Lower lobe of right lung (tissue), 2 donors: ENCODE measurements at regions not wholly inside any gene's neighbourhood (a gene's known extent, or its start where the extent isn't known, plus 50 kb on each side); places are given as distances from the start of the nearest gene placed in this dataset.

Experiments
- ATAC-seq, 2 donors: fragments of 200-7000 bp; cut with Tn5 transposase; one replicate each; pipeline ENCODE4 v1.9.1; 2020 to 2022; ENCODE audit warnings: mild to moderate bottlenecking in 2 of 2, moderate library complexity in 2 of 2
- DNase-seq: peaks from one replicate; pipeline ENCODE4 v3.0.0-alpha.2; 2020
- H3K27ac ChIP-seq: fragments of 200-600 bp; one replicate; pipeline ENCODE4 v1.8.0; 2022
- H3K27me3 ChIP-seq: fragments of 200-600 bp; one replicate; pipeline ENCODE4 v1.8.0; 2022; ENCODE audit warnings: low read depth
- H3K36me3 ChIP-seq: fragments of 200-600 bp; one replicate; pipeline ENCODE4 v1.8.0; 2022; ENCODE audit warnings: mild to moderate bottlenecking
- H3K4me1 ChIP-seq: fragments of 200-600 bp; one replicate; pipeline ENCODE4 v1.8.0; 2022
- H3K4me3 ChIP-seq: fragments of 200-600 bp; one replicate; pipeline ENCODE4 v1.8.0; 2022; ENCODE audit warnings: mild to moderate bottlenecking
- H3K9me3 ChIP-seq: fragments of 200-600 bp; one replicate; pipeline ENCODE4 v1.8.0; 2022
- intact Hi-C: fragments of 100-400 bp; cut with DNase I; formaldehyde crosslinking; loops from one replicate; pipeline ENCODE4 v1.11.0; 2022
- TF ChIP-seq, protein P1 (sequence below): fragments of 200-600 bp; IDR thresholded peaks from one replicate; pipeline ENCODE4 v1.8.0; 2022; ENCODE audit warnings: antibody characterized with exemption, mild to moderate bottlenecking
- donor health status: DM: no; HTN: yes; CAD: no; lungs with severe emphysema.

DNA sequence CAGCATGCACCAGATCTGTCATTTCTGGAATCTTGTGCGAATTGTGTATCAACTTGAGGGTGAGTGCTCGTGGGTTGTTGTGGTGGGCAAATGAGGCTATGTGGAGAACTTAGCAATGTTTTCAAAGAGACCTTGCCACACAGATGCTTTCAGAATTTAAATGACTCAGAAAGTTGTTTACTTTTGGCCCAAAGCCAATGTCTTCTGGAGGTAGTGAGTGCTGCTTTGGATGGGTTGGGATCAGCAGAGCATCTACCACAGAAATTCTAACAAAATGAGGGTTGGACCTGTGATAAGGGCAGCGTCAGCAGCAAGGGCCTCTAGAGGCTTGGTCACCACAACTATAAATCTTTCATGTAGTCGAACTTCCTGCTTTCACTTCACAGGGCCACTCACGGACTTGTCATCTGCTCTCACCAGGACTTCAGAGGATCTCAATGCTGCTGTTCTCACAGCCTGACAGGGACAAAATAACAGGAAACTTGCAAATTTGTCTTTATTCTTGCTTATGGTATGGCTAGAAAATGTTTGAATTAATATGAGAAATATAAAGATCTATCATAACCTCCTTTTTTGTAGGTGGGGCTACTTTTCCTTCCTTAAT is 111.4 kb downstream of the DACT1 start:
- intact Hi-C loops, result no loop called here
- Histone ChIP-seq H3K9me3 (no peaks in the 10 kb centered on the region), H3K27me3 (no peaks in the 10 kb centered on the region), H3K36me3 (no peaks in the 10 kb centered on the region), H3K27ac (peak overlapping the region; percentile 13), H3K4me1 (peaks cover 61% of the 10 kb centered on the region), H3K4me3 (no peak overlapping the region)
- peak; percentile 67 to 71 for ATAC-seq
- peak; percentile 52 for DNase-seq
- TF ChIP-seq, protein P1, sequence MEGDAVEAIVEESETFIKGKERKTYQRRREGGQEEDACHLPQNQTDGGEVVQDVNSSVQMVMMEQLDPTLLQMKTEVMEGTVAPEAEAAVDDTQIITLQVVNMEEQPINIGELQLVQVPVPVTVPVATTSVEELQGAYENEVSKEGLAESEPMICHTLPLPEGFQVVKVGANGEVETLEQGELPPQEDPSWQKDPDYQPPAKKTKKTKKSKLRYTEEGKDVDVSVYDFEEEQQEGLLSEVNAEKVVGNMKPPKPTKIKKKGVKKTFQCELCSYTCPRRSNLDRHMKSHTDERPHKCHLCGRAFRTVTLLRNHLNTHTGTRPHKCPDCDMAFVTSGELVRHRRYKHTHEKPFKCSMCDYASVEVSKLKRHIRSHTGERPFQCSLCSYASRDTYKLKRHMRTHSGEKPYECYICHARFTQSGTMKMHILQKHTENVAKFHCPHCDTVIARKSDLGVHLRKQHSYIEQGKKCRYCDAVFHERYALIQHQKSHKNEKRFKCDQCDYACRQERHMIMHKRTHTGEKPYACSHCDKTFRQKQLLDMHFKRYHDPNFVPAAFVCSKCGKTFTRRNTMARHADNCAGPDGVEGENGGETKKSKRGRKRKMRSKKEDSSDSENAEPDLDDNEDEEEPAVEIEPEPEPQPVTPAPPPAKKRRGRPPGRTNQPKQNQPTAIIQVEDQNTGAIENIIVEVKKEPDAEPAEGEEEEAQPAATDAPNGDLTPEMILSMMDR, result no peak

DNA sequence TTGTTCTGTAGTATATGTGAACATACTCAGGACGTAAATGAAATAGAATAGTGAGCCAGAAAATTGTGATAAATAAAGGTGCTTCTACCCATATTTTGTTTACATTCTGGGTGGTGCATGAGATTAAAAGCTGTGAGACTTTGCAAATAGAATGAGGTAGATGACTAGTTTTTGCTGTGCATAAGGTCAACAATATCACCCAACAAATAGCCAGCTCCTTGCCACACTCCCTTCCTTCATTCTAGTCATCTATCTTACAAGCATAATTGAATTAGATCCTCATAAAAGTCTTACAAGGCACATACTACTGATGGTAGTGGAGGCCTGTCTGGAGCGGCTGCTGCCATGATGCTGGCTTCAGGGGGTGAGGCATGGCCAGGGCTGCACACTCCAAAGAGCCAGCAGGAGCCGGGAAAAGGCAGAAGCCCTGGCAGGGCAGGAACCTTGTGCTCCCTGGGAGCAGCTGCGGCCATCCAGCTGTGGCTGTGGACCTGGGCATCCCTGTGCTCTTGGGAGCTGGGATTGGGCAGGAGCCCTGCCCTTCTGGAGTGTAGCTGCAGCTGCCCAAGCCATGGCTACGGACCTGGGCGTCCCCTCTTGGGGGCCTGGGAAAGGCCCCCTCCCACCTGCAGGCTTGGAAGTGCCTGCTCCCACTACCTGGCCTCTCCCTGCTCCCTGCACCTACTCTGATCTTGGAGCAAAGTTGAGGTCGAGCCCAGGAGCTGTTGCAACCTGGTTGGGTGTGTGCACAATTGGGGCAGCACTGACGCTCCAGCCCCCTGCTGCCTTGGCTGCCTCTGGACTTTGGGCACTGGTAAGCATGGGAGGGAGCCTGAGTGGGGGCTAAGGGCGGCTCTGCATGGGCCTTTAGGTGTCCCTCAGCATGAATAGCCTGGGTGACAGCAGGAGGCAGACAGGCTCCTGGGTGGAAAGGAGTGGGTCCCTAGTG is 112.8 kb downstream of the DACT1 start:
- Histone ChIP-seq H3K4me1 (peaks cover 66% of the 10 kb centered on the region), H3K4me3 (no peak overlapping the region), H3K9me3 (no peaks in the 10 kb centered on the region), H3K27ac (no peak overlapping the region), H3K36me3 (no peaks in the 10 kb centered on the region), H3K27me3 (no peaks in the 10 kb centered on the region)
- TF ChIP-seq, protein P1, result no peak
- DNase-seq, result no peak
- no peak for ATAC-seq
- intact Hi-C loops, result no loop called here

DNA sequence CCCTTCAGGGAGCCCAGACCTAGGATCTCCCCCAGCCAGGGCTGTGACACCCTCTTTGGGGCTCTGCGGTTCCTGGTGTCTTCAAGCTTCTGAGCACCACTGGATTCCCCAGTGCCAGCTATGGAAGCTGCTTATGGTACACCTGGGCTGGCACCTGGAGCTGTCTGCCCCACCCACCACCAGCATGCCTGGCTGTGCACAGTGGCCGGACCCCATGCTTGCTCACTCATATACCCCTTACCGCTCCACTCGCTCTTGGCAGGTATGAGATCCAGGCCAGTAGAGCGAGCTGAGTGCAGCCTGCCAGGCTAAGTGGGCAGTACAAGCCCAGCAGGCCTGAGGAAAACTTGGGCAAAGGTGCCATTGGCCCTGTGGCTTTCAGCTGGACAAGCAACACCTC is 114.0 kb downstream of the DACT1 start:
- Histone ChIP-seq H3K27me3 (no peaks in the 10 kb centered on the region), H3K36me3 (no peaks in the 10 kb centered on the region), H3K4me1 (peaks cover 57% of the 10 kb centered on the region), H3K9me3 (no peaks in the 10 kb centered on the region), H3K4me3 (no peak overlapping the region), H3K27ac (no peak overlapping the region)
- ATAC-seq (no peak), DNase-seq (no peak)
- intact Hi-C loops, result no loop called here
- TF ChIP-seq, protein P1, result no peak

DNA sequence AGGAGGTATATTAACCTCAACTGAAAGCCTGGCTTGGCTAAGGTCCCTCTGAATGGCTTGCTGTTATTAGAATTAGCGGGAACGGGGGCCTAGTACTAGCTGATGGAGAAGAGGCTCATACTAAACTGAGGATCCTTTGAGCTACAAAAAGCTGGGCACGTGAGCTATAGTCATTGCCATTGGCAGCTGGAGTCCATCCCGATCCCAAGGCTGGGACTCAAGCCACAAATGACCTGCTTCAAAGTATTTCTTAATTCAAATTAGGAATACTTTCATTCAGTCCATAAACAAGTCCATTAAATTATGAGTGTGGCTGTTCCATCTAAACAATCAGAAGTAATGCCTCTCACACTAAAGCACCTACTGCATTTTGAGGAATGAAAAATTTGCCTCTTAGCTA is 114.5 kb downstream of the DACT1 start:
- no peaks in the 10 kb centered on the region for H3K27me3 ChIP-seq
- H3K27ac ChIP-seq, result peak overlapping the region; percentile 71
- H3K4me1 ChIP-seq, result peaks cover 53% of the 10 kb centered on the region
- no peak for ATAC-seq
- TF ChIP-seq, protein P1, result no peak
- H3K36me3 ChIP-seq, result no peaks in the 10 kb centered on the region
- no peaks in the 10 kb centered on the region for H3K9me3 ChIP-seq
- intact Hi-C loops, result no loop called here
- H3K4me3 ChIP-seq, result no peak overlapping the region
- no peak for DNase-seq

DNA sequence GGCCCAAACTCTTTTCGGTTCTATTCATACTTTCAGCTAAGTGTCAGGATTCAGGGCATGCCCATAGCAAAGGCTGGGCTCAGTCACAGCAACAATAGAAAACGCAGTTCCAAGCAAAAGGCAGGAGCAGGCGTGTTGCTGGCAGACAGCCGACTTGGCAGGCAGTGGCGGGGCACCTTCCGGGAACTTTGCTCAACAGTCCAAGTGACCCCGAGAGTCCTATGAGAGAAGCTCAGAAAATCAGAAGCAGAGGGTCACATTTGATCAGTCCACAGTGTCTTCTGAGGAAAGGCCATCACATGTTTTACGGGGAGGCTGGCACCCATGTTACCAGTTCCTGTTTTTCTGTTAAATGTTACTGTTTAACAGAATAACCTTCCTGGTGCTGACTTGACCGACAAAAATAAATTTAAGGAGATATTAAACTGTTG is 115.0 kb downstream of the DACT1 start:
- H3K4me1 ChIP-seq, result peaks cover 50% of the 10 kb centered on the region
- DNase-seq, result peak; percentile 88
- ATAC-seq, result peak; percentile 81 to 85
- H3K27me3 ChIP-seq, result no peaks in the 10 kb centered on the region
- intact Hi-C loops, result no loop called here
- H3K27ac ChIP-seq, result peak overlapping the region; percentile 71
- no peaks in the 10 kb centered on the region for H3K9me3 ChIP-seq
- no peaks in the 10 kb centered on the region for H3K36me3 ChIP-seq
- TF ChIP-seq, protein P1, result no peak
- no peak overlapping the region for H3K4me3 ChIP-seq
